Stimulated activated naive CD4-positive, alpha-beta T cell treated with Interleukin-2 at 50 U/mL for 16 hours (primary cell): ENCODE measurements at regions not wholly inside any gene's neighbourhood (a gene's known extent, or its start where the extent isn't known, plus 50 kb on each side); places are given as distances from the start of the nearest gene placed in this dataset.

ENCODE experiments used
- DNase-seq: peaks from one replicate; lab custom pipeline; 2025; lab: John Stamatoyannopoulos, UW

GRCh38 chr4:36719425-36719824 is 438.0 kb downstream of the DTHD1 start:
- DNase-seq, result no peak

DNA sequence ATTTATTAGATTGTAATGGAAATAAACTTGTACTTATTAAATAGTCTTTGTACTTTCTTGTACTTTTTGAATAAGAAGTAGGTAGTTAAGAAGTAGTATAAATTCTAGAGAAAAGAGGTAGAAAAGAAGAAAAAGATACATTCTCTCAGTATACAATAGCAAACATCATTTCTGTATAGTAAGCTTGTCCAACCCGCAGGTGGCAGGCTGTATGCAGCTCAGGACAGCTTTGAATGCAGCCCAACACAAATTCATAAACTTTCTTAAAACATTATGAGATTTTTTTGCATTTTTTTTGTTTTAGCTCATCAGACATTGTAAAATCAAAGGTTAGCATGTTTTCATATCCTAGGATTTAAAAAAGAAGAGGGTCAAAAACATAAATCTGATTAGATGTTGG is 441.6 kb downstream of the DTHD1 start:
- DNase-seq, result no peak

DNA sequence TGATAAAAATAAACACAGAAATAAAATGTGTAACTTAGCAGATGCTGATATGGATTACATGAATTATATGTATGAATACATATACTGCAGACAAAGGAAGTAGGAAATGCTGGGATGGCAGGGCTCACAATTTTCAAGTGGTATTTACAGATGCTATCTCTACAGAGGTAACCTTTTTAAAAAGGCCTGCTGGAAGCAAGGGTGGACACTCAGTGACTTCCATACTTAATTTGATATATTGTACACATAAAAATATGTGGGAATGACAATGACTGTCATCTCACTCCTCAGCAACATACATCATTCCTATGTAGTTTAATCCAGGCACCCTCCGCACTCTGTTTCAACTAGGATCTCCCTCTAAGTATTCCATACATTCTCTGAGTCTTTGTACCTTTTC is 452.9 kb downstream of the DTHD1 start:
- DNase-seq, result no peak

DNA sequence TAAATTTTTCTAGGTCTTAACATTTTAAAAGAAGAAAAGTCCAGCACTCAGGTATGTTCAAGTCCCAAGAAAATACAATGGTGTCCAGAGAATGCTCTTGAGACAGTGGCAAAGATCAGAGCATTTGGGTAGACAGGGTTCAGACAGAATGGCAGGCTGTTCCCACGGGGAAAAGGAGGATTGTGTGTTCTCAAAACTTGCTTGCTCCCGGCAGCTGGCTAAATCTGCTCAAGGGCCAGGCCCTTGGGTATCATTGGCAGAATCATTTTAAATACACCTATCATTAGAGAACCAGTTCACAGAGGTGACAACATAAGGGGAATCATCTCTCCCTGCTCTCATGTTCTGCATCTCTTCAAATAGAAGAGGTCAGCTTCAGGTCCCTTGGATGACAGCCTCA is 456.3 kb downstream of the DTHD1 start:
- DNase-seq, result no peak

- DNase-seq, result no peak
These were observed 459.4 kb downstream of the DTHD1 start for GRCh38 chr4:36740796-36741310.

- no peak for DNase-seq
These were observed 466.1 kb downstream of the DTHD1 start for GRCh38 chr4:36747277-36748129.

GRCh38 chr4:36753048-36753447 is 471.6 kb downstream of the DTHD1 start:
- DNase-seq, result no peak

DNA sequence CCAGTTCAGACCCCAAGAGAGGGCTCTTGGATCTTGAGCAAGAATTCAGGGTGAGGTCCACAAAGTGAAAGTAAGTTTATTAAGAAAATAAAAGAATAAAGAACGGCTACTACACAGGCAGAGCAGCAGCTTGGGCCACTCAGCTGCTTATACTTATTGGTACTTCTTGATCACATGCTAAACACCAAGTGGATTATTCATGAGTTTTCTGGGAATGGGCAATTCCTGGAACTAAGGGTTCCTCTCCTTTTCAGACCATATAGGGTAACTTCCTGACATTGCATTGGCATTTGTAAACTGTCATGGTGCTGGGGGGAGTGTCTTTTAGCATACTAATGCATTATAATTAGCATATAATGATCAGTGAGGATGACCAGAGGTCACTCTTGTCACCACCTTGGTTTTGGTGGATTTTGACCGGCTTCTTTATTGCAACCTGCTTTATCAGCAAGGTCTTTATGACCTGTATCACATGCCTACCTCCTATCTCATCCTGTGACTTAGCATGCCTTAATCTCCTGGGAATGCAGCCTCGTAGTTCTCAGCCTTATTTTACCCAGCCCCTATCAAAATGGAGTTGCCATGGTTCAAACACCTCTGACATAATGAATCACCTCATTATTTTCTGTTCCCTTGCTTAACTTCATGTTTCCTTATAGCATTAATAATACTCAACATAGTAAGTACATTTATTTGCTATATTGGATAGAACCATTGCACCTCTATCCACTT is 476.3 kb downstream of the DTHD1 start:
- no peak for DNase-seq

DNA sequence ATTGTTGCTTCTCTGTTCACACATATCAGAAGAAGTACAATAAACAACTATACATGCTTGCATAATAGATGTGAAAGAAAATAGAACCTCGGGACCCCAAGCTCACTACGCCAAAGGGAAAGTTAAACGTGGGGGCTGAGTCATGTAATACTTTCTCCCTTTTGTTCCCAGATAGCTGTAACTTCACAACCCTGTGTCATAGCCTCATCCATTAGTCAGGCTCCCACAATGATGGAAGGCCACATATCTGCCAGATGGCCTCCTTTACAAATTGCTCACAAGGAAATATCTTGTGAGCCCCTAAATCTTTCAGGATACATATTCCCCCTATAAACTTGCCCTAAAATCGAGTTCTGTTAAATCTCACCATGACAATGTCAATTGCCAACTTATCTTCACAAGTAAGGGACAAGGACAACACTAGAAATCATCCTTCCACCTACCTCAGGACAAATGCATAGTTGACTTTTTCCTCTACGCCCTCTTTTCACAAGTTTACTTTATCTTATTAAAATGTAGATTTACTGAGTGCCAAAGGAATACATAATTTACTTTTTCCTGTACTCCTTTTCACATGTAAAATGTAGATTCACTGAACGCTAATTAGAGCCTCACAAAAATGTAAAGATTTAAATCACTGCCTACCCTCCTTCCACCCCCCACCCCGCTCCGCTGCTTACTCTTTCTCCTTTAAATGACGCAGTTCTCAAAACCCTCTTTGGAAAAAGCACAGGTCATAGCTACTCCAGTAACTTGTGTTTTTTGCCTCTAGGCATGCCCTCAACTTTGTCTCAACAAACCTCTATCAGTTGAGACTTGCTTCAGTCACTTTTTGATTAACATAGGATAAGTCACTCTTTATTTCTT is 477.1 kb downstream of the DTHD1 start:
- no peak for DNase-seq

GRCh38 chr4:36761607-36762006 is 480.2 kb downstream of the DTHD1 start:
- DNase-seq, result no peak

GRCh38 chr4:36763814-36764213 is 480.7 kb upstream of the NWD2 start:
- DNase-seq, result no peak

GRCh38 chr4:36767596-36767995 is 476.9 kb upstream of the NWD2 start:
- no peak for DNase-seq

GRCh38 chr4:36771411-36772153 is 473.0 kb upstream of the NWD2 start:
- DNase-seq, result no peak

DNA sequence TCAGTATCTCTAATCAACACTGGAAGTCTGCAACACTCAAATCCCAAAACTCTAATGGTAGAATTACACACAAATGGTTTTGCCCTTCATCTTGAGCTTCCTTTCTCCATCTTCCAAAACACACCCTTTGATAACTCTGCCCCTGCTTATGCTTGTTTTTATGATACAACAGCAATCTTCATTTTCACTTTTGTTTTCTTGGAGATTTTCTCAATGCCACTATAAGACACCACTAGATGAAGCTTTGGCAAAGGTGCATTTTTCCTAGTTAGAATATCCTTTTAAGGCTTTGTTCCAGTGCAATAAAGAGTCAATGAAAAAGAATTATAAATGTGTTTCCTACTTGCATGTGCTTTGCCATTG is 472.4 kb upstream of the NWD2 start:
- no peak for DNase-seq

DNA sequence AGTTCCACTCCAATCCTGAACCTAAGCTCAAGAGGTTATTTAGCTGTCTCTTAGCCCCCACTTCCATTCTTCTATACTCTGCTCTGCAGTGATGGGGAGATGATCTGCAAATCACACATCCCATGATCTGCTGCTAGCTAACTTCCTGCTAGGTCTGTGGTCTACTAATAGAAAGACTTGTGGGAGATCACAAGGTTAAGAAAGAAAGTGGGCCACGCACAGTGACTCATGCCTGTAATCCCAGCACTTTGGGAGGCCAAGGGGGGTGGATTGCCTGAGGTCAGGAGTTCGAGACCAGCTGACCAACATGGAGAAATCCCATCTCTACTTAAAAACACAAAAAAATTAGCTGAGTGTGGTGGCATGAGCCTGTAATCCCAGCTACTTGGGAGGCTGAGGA is 471.1 kb upstream of the NWD2 start:
- DNase-seq, result no peak

DNA sequence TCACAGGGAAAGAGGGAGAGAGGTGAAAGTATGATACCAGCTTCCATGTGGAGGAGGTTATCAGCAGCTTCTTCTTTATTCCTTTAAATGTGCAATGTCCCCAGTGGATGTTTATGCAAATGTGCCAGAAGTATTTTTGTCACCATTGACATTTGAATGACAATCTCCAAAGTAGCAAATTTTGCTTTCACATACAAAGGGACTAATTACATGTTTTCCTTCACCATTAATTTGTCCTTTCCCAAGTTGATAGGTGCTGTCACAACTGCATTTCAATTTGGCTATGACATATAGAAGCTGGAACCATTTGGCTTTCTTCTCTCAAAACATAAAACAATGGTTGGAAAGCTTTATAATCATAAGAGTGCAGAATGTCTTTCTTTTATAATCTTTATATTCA is 469.0 kb upstream of the NWD2 start:
- DNase-seq, result no peak

DNA sequence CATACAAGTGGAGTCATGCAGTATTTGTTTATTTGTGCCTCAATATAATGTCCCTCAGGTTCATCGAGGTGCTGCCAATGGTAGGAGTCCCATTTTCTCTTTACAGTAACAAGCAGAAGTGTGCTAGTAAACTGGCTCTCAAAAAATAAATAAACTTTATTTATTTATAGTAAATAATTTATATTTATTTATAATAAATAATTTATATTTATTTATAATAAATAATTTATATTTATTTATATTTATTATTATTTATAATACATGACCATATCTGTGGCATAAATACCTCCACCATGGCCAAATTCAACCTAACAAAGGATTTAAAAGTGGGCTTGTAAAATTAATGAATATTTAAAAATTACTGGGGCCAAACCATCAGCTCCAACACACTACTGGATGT is 464.9 kb upstream of the NWD2 start:
- no peak for DNase-seq

- no peak for DNase-seq
These were observed 458.6 kb upstream of the NWD2 start for GRCh38 chr4:36785973-36786372.

DNA sequence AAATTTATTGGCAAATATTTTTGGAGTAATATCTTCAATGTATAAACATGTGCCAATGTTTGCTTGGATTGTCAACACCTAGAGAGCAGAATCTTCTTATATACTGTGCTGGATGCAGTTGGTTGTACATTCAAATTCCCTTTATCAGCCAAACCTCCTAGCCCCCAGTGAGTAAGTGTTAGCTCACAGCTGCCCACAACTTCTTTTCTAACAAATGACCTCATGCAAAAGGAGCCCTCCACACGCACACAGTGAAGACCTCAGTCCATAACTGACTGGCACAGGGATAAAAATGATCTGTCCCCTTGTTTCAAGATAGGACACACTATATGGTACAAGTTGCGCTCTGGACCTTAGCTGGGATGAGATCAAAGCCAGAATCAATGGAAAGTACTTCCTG is 458.0 kb upstream of the NWD2 start:
- DNase-seq, result no peak

DNA sequence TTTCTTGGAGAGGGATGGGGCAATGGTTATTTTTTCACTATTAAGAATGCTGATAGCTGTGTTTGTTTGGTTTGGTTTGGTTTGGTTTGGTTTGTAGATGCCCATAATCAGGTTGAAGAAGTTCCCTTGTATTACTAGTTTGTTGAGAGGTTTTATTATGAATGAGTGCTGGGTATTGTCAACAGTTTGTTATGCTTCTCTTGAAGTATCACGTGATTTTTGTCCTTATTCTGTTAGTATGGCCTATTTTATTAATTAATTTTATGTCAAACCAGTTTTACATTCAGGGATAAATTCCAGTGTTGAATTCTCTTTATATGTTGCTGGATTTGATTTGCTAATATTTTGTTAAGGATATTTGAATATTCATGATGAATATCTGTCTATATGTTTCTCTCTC is 449.8 kb upstream of the NWD2 start:
- DNase-seq, result no peak

DNA sequence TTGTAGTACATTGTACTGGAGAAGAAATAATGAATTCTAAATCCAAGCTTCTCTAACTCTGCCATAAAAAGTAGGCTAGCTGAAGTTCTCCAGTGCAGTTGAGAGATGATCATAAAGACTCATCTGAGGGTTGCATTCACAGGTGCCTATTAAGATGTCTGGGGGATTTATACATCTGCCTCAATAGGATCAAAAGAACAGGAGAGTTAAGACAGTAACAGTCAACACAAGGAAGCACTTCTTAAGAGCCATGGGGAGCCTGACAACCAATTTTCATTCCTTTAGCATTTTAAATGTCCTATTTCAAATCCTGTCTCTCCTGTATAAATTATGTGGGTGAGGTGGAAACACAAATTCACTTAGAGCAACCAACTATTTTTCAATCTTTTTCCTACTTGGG is 432.4 kb upstream of the NWD2 start:
- DNase-seq, result no peak

DNA sequence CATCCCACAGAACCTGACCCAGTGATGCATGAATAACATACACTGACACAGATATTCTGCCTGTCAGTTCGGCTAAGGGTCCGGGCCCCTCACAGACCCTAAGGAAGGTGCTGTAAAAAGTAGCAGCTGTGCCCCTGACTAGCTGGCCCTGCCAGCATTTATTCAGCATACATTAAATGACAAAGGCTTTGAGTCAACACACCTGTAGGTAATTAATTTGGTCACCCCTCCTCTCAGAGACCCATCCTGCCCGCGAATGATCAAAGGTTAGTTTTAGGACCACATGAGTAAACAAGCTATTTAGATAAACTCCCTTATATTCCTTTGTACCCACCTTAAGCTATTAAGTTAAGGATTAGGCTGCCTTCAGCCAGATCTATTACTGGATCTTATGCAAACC is 429.0 kb upstream of the NWD2 start:
- DNase-seq, result no peak
